ENCODE measurements at regions not wholly inside any gene's neighbourhood (a gene's known extent, or its start where the extent isn't known, plus 50 kb on each side); places are given as distances from the start of the nearest gene placed in this dataset.

DNA sequence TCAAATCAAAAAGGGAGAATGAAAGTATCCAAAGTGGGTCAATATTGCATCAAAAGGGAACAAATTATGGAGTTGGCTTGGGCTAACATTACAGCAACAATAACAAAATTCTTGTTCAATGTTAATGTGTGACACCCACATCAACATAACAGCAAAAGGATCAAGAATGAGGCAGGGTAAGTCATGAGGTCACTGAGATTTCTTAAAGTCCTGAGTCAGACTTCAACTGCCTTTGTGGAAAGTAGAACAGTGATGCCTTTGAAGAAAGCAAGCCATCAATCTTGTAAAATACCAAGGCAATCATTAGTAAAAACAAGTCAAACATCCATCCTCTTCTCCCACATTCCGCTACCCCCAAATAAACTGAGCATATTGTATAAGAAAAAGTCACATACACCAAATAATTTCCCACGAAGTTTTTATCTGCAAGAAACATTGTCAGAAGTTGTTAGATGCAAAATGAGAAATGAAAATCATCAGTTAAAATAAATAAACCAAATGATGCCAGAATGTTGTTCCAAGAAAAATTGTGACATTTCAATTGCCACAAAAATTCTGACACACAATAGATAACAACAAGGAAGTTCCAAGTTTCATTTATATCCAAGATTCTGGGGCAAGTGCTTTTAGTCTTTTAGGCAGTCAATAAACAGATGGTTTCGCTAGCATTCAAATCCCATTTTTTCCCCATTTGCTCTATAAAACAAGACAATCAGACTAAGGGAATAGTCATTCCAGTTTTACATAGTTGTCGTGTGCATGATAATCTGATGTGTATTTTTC lies 216.1 kb upstream of the SETBP1 start:
- TF ChIP-seq EZH2 (IDR thresholded peaks at IDR 0.05; ENCODE audit: insufficient read depth, poor library complexity, severe bottlenecking), result no peak
- no peak for TF ChIP-seq EZH2phosphoT487 (IDR thresholded peaks at IDR 0.05; ENCODE audit: insufficient read depth, low read depth)
